SK-N-SH (cell line): ENCODE measurements at regions not wholly inside any gene's neighbourhood (a gene's known extent, or its start where the extent isn't known, plus 50 kb on each side); places are given as distances from the start of the nearest gene placed in this dataset.

ENCODE experiments used
- CTCF ChIA-PET: fragments of 300-600, 350-600 bp; formaldehyde crosslinking; extraction: SDS; loops from one replicate; lab custom pipeline; 2021; lab: Yijun Ruan, JAX
- POLR2A ChIA-PET: fragments of 350-600 bp; sonication (Branson Sonifier 250); formaldehyde crosslinking; extraction: SDS; loops from one replicate; lab custom pipeline; 2020; ENCODE audit warnings: antibody characterized with exemption, inconsistent platforms; lab: Yijun Ruan, JAX
- DNase-seq: peaks from one replicate; pipeline ENCODE4 v3.0.0; 2012
- H2AFZ ChIP-seq: fragments of 200-600 bp; sonication (generic); 2 replicates; pipeline ENCODE4 v1.8.1; 2016; ENCODE audit warnings: antibody characterized with exemption, mild to moderate bottlenecking, low read depth
- H3F3A ChIP-seq: fragments of 200-600 bp; sonication (generic); replicated peaks from 2 replicates; pipeline ENCODE3; 2016; ENCODE audit warnings: antibody characterized with exemption, mild to moderate bottlenecking; ENCODE audit not compliant: insufficient read depth
- H3K27ac ChIP-seq, 2 experiments: fragments of 200-500 bp in 1 of 2; fragments of 200-600 bp in 1 of 2; sonication (Bioruptor generic) in 1 of 2; sonication (generic), shearing (Covaris generic) in 1 of 2; 2 replicates each; pipeline versions ENCODE4 v1.5.1 to v1.6.1; 2014 to 2016; ENCODE audit warnings: low read depth in 2 of 2, inconsistent platforms in 1 of 2, low read length in 1 of 2, mild to moderate bottlenecking in 1 of 2, mixed read lengths in 1 of 2
- H3K27me3 ChIP-seq: fragments of 200-600 bp; sonication (generic), shearing (Covaris generic); 2 replicates; pipeline ENCODE4 v1.6.1; 2016; ENCODE audit warnings: mixed run types; ENCODE audit not compliant: insufficient read depth
- H3K36me3 ChIP-seq, 2 experiments: fragments of 200-500 bp in 1 of 2; fragments of 200-600 bp in 1 of 2; sonication (Bioruptor generic) in 1 of 2; sonication (generic) in 1 of 2; replicated peaks in 1 of 2; 2 replicates each; pipeline versions ENCODE3 to v1.5.1; 2014 to 2016; ENCODE audit warnings: low read length in 1 of 2, mild to moderate bottlenecking in 1 of 2; ENCODE audit not compliant: insufficient read depth in 2 of 2, control insufficient read depth in 1 of 2
- H3K4me1 ChIP-seq, 2 experiments: fragments of 200-500 bp in 1 of 2; fragments of 200-600 bp in 1 of 2; sonication (Bioruptor generic) in 1 of 2; sonication (generic), shearing (Covaris generic) in 1 of 2; 2 replicates each; pipeline versions ENCODE4 v1.5.1 to v1.6.1; 2014 to 2016; ENCODE audit warnings: low read depth in 1 of 2, low read length in 1 of 2, mixed run types in 1 of 2; ENCODE audit not compliant: insufficient read depth in 2 of 2, control insufficient read depth in 1 of 2
- H3K4me2 ChIP-seq: fragments of 200-600 bp; sonication (generic), shearing (Covaris generic); 2 replicates; pipeline ENCODE4 v1.6.1; 2017; ENCODE audit warnings: mixed run types
- H3K4me3 ChIP-seq, 2 experiments: fragments of 200-500 bp in 1 of 2; fragments of 200-600 bp in 1 of 2; sonication (Bioruptor generic) in 1 of 2; sonication (generic), shearing (Covaris generic) in 1 of 2; 2 replicates each; pipeline versions ENCODE4 v1.5.1 to v1.8.1; 2014 to 2016; ENCODE audit warnings: low read depth in 2 of 2, inconsistent platforms in 1 of 2, low read length in 1 of 2, mild to moderate bottlenecking in 1 of 2, mixed read lengths in 1 of 2, moderate library complexity in 1 of 2
- H3K79me2 ChIP-seq: fragments of 200-600 bp; sonication (generic); 2 replicates; pipeline ENCODE4 v1.8.1; 2017; ENCODE audit warnings: mild to moderate bottlenecking; ENCODE audit not compliant: insufficient read depth
- H3K9ac ChIP-seq: fragments of 200-600 bp; sonication (generic); 2 replicates; pipeline ENCODE4 v1.6.1; 2017; ENCODE audit warnings: mixed run types
- H3K9me2 ChIP-seq: fragments of 200-600 bp; sonication (generic); 2 replicates; pipeline ENCODE4 v1.6.1; 2017; ENCODE audit warnings: mixed run types
- H3K9me3 ChIP-seq: fragments of 200-600 bp; sonication (generic); 2 replicates; pipeline ENCODE4 v1.6.1; 2017; ENCODE audit warnings: mixed run types, mild to moderate bottlenecking, moderate library complexity
- H4K20me1 ChIP-seq: fragments of 200-600 bp; sonication (generic); 2 replicates; pipeline ENCODE4 v1.6.1; 2017; ENCODE audit warnings: mild to moderate bottlenecking, mixed run types; ENCODE audit not compliant: insufficient read depth
- CHD2 ChIP-seq: fragments of 150-350 bp; IDR thresholded peaks from 2 replicates; pipeline ENCODE4 v1.6.1; 2018; ENCODE audit warnings: low read length; ENCODE audit not compliant: partially characterized antibody
- CTCF ChIP-seq: fragments of 200-600 bp; sonication (generic); IDR thresholded peaks from 2 replicates; pipeline ENCODE4 v1.6.1; 2017; ENCODE audit warnings: antibody characterized with exemption, mild to moderate bottlenecking, moderate library complexity
- EP300 ChIP-seq, 2 experiments: IDR thresholded peaks; 2 replicates each; pipeline versions ENCODE4 v1.4.0 to v1.6.1; 2012; ENCODE audit warnings: borderline replicate concordance in 1 of 2, low read depth in 1 of 2, low read length in 1 of 2
- EZH2phosphoT487 ChIP-seq: fragments of 200-600 bp; sonication (generic); IDR thresholded peaks from 2 replicates; pipeline ENCODE4 v1.6.1; 2017; ENCODE audit warnings: low read depth, mixed run types, mild to moderate bottlenecking, antibody characterized with exemption, moderate library complexity, borderline replicate concordance
- FOSL2 ChIP-seq: IDR thresholded peaks from 2 replicates; pipeline ENCODE4 v1.4.0; 2012; ENCODE audit warnings: low read depth, mild to moderate bottlenecking, moderate library complexity, borderline replicate concordance
- GATA2 ChIP-seq: sonication (generic); formaldehyde crosslinking; IDR thresholded peaks from 2 replicates; pipeline ENCODE4 v1.5.0; 2020; ENCODE audit warnings: mild to moderate bottlenecking, missing genetic modification reagents
- MXI1 ChIP-seq: IDR thresholded peaks from 2 replicates; pipeline ENCODE4 v1.6.1; 2012; ENCODE audit warnings: mild to moderate bottlenecking, low read depth, low read length, improper control_type of control experiment
- NFIC ChIP-seq: IDR thresholded peaks from 2 replicates; pipeline ENCODE4 v1.4.0; 2012; ENCODE audit warnings: borderline replicate concordance
- RAD21 ChIP-seq: IDR thresholded peaks from 2 replicates; pipeline ENCODE4 v1.6.1; 2012; ENCODE audit warnings: mild to moderate bottlenecking, low read length
- RCOR1 ChIP-seq: fragments of 150-350 bp; IDR thresholded peaks from 2 replicates; pipeline ENCODE4 v1.6.1; 2017; ENCODE audit warnings: antibody characterized with exemption, low read length
- USF2 ChIP-seq: fragments of 150-350 bp; IDR thresholded peaks from 2 replicates; pipeline ENCODE4 v1.6.1; 2017; ENCODE audit warnings: antibody characterized with exemption, low read length, low read depth, borderline replicate concordance
- YY1 ChIP-seq: IDR thresholded peaks from 2 replicates; pipeline ENCODE4 v1.4.0; 2012; ENCODE audit warnings: low read depth, mild to moderate bottlenecking
- WGBS: methylation state at CpG from one replicate; pipeline ENCODE4 v1.1.6; 2017; ENCODE audit warnings: low lambda C conversion rate; 5-methylcytosine and 5-hydroxymethylcytosine counted together
- TF ChIP-seq, protein P1 (sequence below): IDR thresholded peaks from 2 replicates; pipeline ENCODE4 v1.4.0; 2012; ENCODE audit warnings: low read depth, borderline replicate concordance
- TF ChIP-seq, protein P2 (sequence below): IDR thresholded peaks from 2 replicates; pipeline ENCODE4 v1.4.0; 2012; ENCODE audit warnings: low read depth
- TF ChIP-seq, protein P3 (sequence below): IDR thresholded peaks from 2 replicates; pipeline ENCODE4; 2012

DNA sequence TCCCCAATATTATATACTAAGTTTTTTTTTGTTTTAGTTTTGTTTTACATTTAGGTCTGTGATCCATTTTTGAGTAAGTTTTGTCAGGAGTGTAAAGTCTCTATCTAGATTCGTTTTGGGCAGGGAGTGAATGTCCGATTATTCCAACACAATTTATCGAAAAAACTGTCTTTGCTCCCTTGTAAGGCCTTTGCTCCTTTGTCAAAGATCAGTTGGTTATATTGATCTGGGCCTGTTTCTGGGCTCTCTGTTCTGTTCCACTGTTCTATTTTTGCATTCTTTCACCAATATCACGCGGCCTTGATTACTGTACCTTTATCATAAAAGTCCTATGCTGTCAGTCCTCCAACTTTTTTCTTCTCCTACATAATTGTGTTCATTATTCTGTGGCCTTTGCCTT lies 276.5 kb upstream of the ZC3H15 start:
- CTCF ChIA-PET: no interaction called here
- no peaks in the 10 kb centered on the region for H4K20me1 ChIP-seq
- TF ChIP-seq RAD21 (no peak), GATA2 (CRISPR knock-in tag) (no peak), YY1 (no peak), CTCF (no peak)
- no peak for DNase-seq
- no peaks in the 10 kb centered on the region for H3K9me2 ChIP-seq
- no peaks in the 10 kb centered on the region for H3K27me3 ChIP-seq
- H3F3A ChIP-seq: no peaks in the 10 kb centered on the region
- no peak overlapping the region for H2AFZ ChIP-seq
- no peaks in the 10 kb centered on the region for H3K79me2 ChIP-seq
- H3K4me1 ChIP-seq: no peaks in the 10 kb centered on the region; a peak in 1 of 4 replicates
- H3K4me3 ChIP-seq: no peak overlapping the region
- 92% methylated on average over 5 of the region's 5 CpGs for WGBS
- no peak overlapping the region for H3K4me2 ChIP-seq
- POLR2A ChIA-PET: no interaction called here
- H3K36me3 ChIP-seq: no peaks in the 10 kb centered on the region
- H3K27ac ChIP-seq: no peak overlapping the region
- no peaks in the 10 kb centered on the region for H3K9me3 ChIP-seq
- no peak overlapping the region for H3K9ac ChIP-seq

GRCh38 chr2:186220409-186220808 lies 265.7 kb upstream of the ZC3H15 start:
- Histone ChIP-seq H3K9ac (no peak overlapping the region), H3K9me2 (no peaks in the 10 kb centered on the region), H3K27me3 (no peaks in the 10 kb centered on the region), H3K27ac (no peak overlapping the region), H3K4me2 (no peak overlapping the region), H3K4me1 (no peaks in the 10 kb centered on the region), H3F3A (no peaks in the 10 kb centered on the region), H4K20me1 (no peaks in the 10 kb centered on the region), H3K79me2 (no peaks in the 10 kb centered on the region), H3K36me3 (no peaks in the 10 kb centered on the region), H2AFZ (no peak overlapping the region), H3K4me3 (no peak overlapping the region), H3K9me3 (no peaks in the 10 kb centered on the region)
- CTCF ChIA-PET: no interaction called here
- POLR2A ChIA-PET: no interaction called here
- WGBS: 77% methylated on average over 5 of the region's 5 CpGs
- DNase-seq: no peak
- TF ChIP-seq, protein P1, sequence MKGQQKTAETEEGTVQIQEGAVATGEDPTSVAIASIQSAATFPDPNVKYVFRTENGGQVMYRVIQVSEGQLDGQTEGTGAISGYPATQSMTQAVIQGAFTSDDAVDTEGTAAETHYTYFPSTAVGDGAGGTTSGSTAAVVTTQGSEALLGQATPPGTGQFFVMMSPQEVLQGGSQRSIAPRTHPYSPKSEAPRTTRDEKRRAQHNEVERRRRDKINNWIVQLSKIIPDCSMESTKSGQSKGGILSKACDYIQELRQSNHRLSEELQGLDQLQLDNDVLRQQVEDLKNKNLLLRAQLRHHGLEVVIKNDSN: no peak
- no peak for TF ChIP-seq EP300 (IDR thresholded peaks at IDR 0.05; ENCODE audit: borderline replicate concordance in 1 of 2, low read depth in 1 of 2, low read length in 1 of 2)
- TF ChIP-seq NFIC: no peak
- TF ChIP-seq YY1: no peak
- no peak for TF ChIP-seq FOSL2

DNA sequence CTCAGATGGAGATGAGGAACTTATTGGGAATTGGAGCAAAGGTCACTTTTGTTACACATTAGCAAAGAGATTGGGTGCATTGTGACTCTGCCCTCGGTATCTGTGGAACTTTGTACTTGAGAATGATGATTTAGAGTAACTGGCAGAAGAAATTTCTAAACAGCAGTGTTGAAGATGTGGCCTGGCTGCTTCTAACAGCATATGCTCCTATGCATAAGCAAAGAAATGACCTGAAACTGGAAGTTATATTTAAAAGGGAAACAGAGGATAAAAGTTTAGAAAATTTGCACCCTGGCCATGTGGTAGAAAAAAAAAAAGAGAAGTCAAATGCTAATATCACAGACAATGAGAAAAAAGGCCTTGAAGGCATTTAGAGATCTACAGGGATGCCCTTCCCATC lies 256.8 kb upstream of the ZC3H15 start:
- H3F3A ChIP-seq: no peaks in the 10 kb centered on the region
- no peaks in the 10 kb centered on the region for H3K9me3 ChIP-seq
- no peak overlapping the region for H3K4me3 ChIP-seq
- no peak overlapping the region for H2AFZ ChIP-seq
- ChIA-PET CTCF (no interaction called here), POLR2A (no interaction called here)
- H3K27ac ChIP-seq: no peak overlapping the region
- no peaks in the 10 kb centered on the region for H3K79me2 ChIP-seq
- DNase-seq: no peak
- H3K27me3 ChIP-seq: no peaks in the 10 kb centered on the region
- H3K9ac ChIP-seq: no peak overlapping the region
- WGBS: 9% methylated on average over 1 of the region's 1 CpG
- H3K4me2 ChIP-seq: no peak overlapping the region
- no peaks in the 10 kb centered on the region for H4K20me1 ChIP-seq
- no peaks in the 10 kb centered on the region for H3K4me1 ChIP-seq
- no peaks in the 10 kb centered on the region for H3K9me2 ChIP-seq
- H3K36me3 ChIP-seq: no peaks in the 10 kb centered on the region
- TF ChIP-seq CTCF (no peak), EZH2phosphoT487 (no peak), RAD21 (no peak), CHD2 (no peak), RCOR1 (no peak), MXI1 (no peak), USF2 (no peak)
- TF ChIP-seq, protein P2, sequence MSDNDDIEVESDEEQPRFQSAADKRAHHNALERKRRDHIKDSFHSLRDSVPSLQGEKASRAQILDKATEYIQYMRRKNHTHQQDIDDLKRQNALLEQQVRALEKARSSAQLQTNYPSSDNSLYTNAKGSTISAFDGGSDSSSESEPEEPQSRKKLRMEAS: no peak
- TF ChIP-seq, protein P3, sequence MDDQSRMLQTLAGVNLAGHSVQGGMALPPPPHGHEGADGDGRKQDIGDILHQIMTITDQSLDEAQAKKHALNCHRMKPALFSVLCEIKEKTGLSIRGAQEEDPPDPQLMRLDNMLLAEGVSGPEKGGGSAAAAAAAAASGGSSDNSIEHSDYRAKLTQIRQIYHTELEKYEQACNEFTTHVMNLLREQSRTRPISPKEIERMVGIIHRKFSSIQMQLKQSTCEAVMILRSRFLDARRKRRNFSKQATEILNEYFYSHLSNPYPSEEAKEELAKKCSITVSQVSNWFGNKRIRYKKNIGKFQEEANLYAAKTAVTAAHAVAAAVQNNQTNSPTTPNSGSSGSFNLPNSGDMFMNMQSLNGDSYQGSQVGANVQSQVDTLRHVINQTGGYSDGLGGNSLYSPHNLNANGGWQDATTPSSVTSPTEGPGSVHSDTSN: no peak
